Astrocyte of the cerebellum (primary cell): ENCODE measurements at regions not wholly inside any gene's neighbourhood (a gene's known extent, or its start where the extent isn't known, plus 50 kb on each side); places are given as distances from the start of the nearest gene placed in this dataset.

ENCODE experiments used
- DNase-seq: peaks from one replicate; pipeline ENCODE4 v3.0.0-alpha.2; 2011; ENCODE audit warnings: low read depth
- H3K4me3 ChIP-seq: 2 replicates; pipeline ENCODE4 v1.5.1; 2011; ENCODE audit warnings: mild to moderate bottlenecking, low read depth, low read length, moderate library complexity
- in situ Hi-C: cut with HindIII; loops from 2 replicates; pipeline ENCODE4 v1.10.0; 2017; ENCODE audit warnings: low sequenced_read_pairs
- TF ChIP-seq, protein P1 (sequence below): IDR thresholded peaks from 2 replicates; pipeline ENCODE4 v1.5.1; 2012; ENCODE audit warnings: low read length, low read depth, moderate library complexity, mild to moderate bottlenecking; ENCODE audit errors: missing control alignments

DNA sequence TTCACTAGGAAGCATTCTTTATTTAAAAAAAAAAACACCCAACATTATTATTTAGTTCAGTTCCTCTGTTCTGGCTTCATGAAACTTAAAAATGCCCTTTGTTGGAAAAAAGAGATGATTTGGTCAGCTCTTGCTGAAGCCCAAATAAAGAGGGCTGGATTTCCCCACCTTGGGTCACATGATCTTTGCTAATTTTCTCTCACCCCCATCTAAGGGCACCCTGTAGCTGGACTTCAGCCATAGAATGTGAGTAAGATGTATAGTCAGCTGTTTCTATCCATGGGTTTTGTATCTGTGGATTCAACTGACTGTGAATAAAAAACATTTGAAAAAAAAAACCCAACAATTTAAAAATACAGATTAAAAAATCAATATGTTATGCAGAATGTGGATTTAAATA lies 213.9 kb upstream of the SULF2 start:
- H3K4me3 ChIP-seq = no peak overlapping the region
- in situ Hi-C loops = no loop called here
- TF ChIP-seq, protein P1, sequence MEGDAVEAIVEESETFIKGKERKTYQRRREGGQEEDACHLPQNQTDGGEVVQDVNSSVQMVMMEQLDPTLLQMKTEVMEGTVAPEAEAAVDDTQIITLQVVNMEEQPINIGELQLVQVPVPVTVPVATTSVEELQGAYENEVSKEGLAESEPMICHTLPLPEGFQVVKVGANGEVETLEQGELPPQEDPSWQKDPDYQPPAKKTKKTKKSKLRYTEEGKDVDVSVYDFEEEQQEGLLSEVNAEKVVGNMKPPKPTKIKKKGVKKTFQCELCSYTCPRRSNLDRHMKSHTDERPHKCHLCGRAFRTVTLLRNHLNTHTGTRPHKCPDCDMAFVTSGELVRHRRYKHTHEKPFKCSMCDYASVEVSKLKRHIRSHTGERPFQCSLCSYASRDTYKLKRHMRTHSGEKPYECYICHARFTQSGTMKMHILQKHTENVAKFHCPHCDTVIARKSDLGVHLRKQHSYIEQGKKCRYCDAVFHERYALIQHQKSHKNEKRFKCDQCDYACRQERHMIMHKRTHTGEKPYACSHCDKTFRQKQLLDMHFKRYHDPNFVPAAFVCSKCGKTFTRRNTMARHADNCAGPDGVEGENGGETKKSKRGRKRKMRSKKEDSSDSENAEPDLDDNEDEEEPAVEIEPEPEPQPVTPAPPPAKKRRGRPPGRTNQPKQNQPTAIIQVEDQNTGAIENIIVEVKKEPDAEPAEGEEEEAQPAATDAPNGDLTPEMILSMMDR = no peak
- DNase-seq = no peak

DNA sequence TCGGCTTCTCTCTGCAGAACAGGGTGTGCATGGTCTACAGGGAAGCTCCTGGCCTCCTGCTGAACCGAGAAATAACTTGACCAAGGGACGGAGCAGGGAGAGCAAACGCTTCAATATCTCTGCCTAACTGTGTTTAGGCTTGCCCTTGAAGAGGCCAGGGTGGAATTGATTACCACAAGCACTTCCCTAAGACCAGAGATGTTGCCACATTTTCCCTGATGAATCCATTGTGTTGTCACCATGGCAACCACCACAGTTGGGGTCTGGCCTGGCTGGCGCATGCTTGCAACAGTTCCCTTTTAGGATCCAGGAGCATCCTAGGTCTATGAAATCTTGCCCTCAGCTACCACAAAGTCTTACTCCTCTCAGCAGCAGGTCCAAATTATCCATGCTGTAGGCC lies 213.5 kb upstream of the SULF2 start:
- TF ChIP-seq, protein P1 = no peak
- no peak overlapping the region for H3K4me3 ChIP-seq
- no peak for DNase-seq
- in situ Hi-C loops = no loop called here

DNA sequence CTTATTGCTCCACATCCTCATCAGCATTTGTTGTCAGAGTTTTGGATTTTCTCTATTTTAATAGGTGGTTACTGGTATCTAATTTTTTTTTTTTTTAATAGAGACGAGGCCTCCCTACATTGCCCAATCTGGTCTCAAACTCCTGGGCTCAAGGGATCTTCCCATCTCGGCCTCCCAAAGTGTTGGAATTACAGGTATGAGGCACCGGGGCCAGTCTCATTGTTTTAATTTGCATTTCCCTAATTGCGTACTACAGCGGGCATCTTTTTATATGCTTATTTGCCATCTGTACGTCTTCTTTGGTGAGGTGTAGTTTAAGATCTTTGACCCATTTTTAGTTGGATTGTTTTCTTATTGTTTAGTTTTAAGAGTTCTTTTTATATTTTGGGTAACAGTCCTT lies 210.4 kb upstream of the SULF2 start:
- H3K4me3 ChIP-seq = no peak overlapping the region
- TF ChIP-seq, protein P1 = no peak
- DNase-seq = no peak
- in situ Hi-C loops = no loop called here

DNA sequence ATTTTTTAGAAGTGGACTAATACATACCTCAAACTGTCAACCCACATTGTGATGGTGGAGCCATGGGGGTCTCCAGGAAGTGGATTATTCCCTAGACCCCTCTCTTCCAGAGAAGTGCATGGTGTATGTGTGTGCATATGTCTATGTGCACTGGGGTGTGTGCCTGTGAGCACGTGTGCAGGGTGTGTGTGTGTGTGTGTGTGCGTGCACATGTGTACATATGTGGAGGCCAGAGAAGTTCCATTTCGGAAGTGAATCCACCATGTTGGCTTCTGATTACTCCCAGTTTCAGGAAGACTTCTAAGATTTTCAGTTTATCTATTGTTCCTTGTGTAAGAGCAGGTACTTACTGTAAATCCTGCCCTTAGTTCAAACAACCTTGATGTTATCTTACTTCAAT lies 208.5 kb upstream of the SULF2 start:
- in situ Hi-C loops = no loop called here
- no peak overlapping the region for H3K4me3 ChIP-seq
- TF ChIP-seq, protein P1 = no peak
- no peak for DNase-seq

DNA sequence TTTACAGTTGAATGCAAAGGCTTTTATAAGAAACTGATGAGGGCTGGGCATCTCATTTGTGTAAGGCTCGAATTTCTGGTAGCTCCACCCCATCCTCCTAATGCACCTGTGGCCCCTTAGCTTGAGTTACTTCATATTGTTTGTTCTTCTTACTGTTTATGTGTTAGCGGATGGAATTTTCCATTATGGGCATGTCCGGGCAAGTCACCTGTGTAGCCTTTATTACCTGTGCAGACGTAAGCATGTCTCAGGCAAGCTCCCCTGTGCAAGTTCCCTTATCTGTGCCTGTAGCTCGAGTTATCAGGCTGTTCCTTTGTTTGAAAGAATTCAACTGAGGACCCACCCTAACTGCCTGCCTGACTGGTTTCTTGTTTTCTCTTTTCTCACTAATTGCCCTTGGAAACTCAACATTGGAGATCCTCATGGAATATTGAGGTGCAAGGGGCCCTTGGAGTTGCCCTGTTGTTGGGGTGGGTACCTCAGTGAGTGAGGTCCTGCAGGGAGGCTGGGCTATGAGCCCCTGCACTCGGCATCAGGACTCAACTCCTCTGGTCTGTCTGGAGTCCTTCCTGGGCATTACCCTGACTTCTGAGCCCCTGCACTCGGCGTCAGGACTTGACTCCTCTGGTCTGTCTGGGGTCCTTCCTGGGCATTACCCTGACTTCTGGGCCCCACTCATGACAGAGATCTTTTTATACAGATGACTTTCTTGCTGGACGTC lies 207.9 kb upstream of the SULF2 start:
- no peak for DNase-seq
- TF ChIP-seq, protein P1 = no peak
- in situ Hi-C loops = no loop called here
- H3K4me3 ChIP-seq = no peak overlapping the region

DNA sequence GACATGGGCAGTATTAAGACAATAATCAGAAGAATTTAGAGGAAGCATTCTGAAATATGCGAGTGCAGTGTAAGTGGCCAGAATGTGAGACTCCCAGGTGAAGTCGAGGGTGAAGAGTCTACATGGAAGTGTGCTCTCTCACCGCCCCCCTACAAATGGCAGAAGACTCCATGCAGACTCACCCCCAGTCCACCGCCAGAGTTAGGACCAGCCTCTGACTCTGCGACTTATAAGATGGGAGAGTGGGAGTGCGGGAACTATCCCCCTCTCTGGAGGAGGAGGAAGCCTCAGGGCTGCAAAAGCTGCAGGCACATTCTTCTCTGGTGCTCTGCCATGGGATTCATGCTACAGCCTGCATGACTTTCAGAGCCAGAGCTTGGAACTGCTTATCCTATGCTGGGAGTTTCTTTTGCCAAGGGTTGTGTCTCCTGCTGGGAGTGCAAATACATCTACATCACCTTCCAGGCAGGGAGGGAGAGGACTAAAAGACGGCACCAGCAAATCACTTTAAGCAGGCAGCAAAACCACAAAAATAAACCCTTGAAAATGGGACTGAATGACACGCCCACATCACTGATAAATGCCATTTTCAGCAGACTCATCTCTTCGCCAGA lies 206.7 kb upstream of the SULF2 start:
- TF ChIP-seq, protein P1 = no peak
- H3K4me3 ChIP-seq = no peak overlapping the region
- in situ Hi-C loops = no loop called here
- no peak for DNase-seq
